WTC11 (cell line): ENCODE measurements at regions not wholly inside any gene's neighbourhood (a gene's known extent, or its start where the extent isn't known, plus 50 kb on each side); places are given as distances from the start of the nearest gene placed in this dataset.

Experiments
- ATAC-seq: fragments of 200-7000 bp; cut with Tn5 transposase; 2 replicates; pipeline ENCODE4 v1.10.0; 2021; ENCODE audit warnings: mild to moderate bottlenecking, moderate library complexity
- CTCF ChIA-PET: fragments of 300-600 bp; sonication (Branson Sonifier 250); formaldehyde crosslinking; loops from one replicate; lab custom pipeline; 2021; ENCODE audit warnings: antibody characterized with exemption; lab: Charles Lee
- POLR2A ChIA-PET: fragments of 350-600 bp; sonication (Branson Sonifier 250); formaldehyde crosslinking; loops from one replicate; lab custom pipeline; 2021; ENCODE audit warnings: antibody characterized with exemption; lab: Charles Lee
- DNase-seq: peaks from one replicate; pipeline ENCODE4 v3.0.0; 2021; ENCODE audit warnings: low spot score
- H3K27ac Mint-ChIP-seq: 2 replicates; pipeline ENCODE4 v1.8.0; 2021; ENCODE audit warnings: mixed read lengths
- H3K27me3 Mint-ChIP-seq: 2 replicates; pipeline ENCODE4 v1.8.0; 2021; ENCODE audit warnings: low read depth, mild to moderate bottlenecking, moderate library complexity, mixed read lengths
- H3K36me3 Mint-ChIP-seq: 2 replicates; pipeline ENCODE4 v1.8.0; 2021; ENCODE audit warnings: mixed read lengths
- H3K4me1 Mint-ChIP-seq: 2 replicates; pipeline ENCODE4 v1.8.0; 2022; ENCODE audit warnings: mixed read lengths
- H3K4me3 Mint-ChIP-seq: 2 replicates; pipeline ENCODE4 v1.8.0; 2021; ENCODE audit warnings: mild to moderate bottlenecking, moderate library complexity, mixed read lengths
- H3K9me3 Mint-ChIP-seq: 2 replicates; pipeline ENCODE4 v1.8.0; 2021; ENCODE audit warnings: mixed read lengths
- ARID4B ChIP-seq: sonication (generic); formaldehyde crosslinking; IDR thresholded peaks from 2 replicates; pipeline ENCODE4 v1.8.0; 2023; ENCODE audit warnings: missing genetic modification reagents, mild to moderate bottlenecking, borderline replicate concordance
- ATF3 ChIP-seq: sonication (generic); formaldehyde crosslinking; conservative IDR thresholded peaks from 2 replicates; pipeline ENCODE4 v1.8.1; 2022; ENCODE audit warnings: mild to moderate bottlenecking, missing genetic modification reagents
- CDX4 ChIP-seq: fragments of 250-450 bp; sonication (Bioruptor Pico); IDR thresholded peaks from 2 replicates; pipeline ENCODE4 v1.9.0; 2021; ENCODE audit warnings: moderate library complexity, mild to moderate bottlenecking, inconsistent platforms, borderline replicate concordance
- E2F1 ChIP-seq: sonication (generic); formaldehyde crosslinking; IDR thresholded peaks from 2 replicates; pipeline ENCODE4 v1.8.0; 2022; ENCODE audit warnings: mild to moderate bottlenecking, missing genetic modification reagents
- ETV6 ChIP-seq: sonication (generic); formaldehyde crosslinking; IDR thresholded peaks from 2 replicates; pipeline ENCODE4 v1.8.1; 2022; ENCODE audit warnings: mild to moderate bottlenecking, missing genetic modification reagents
- FOXJ3 ChIP-seq: sonication (generic); formaldehyde crosslinking; IDR thresholded peaks from 2 replicates; pipeline ENCODE4 v1.9.0; 2021; ENCODE audit warnings: missing genetic modification reagents, mild to moderate bottlenecking, borderline replicate concordance
- FOXK1 ChIP-seq: sonication (generic); formaldehyde crosslinking; IDR thresholded peaks from 2 replicates; pipeline ENCODE4 v1.8.0; 2022; ENCODE audit warnings: mild to moderate bottlenecking, moderate library complexity, missing genetic modification reagents
- HMGXB4 ChIP-seq: sonication (generic); formaldehyde crosslinking; IDR thresholded peaks from 2 replicates; pipeline ENCODE4 v1.8.1; 2023; ENCODE audit warnings: mild to moderate bottlenecking, moderate library complexity, missing genetic modification reagents
- PREB ChIP-seq: sonication (generic); formaldehyde crosslinking; IDR thresholded peaks from 2 replicates; pipeline ENCODE4 v1.8.1; 2022; ENCODE audit warnings: mild to moderate bottlenecking, missing genetic modification reagents, moderate library complexity, borderline replicate concordance
- RORB ChIP-seq: fragments of 250-450 bp; sonication (Bioruptor Pico); IDR thresholded peaks from 2 replicates; pipeline ENCODE4 v1.9.0; 2021; ENCODE audit warnings: mild to moderate bottlenecking
- SMAD3 ChIP-seq: sonication (generic); formaldehyde crosslinking; IDR thresholded peaks from 2 replicates; pipeline ENCODE4 v1.8.0; 2022; ENCODE audit warnings: missing genetic modification reagents, mild to moderate bottlenecking, borderline replicate concordance
- SOX15 ChIP-seq: fragments of 250-450 bp; sonication (Bioruptor Pico); IDR thresholded peaks from 2 replicates; pipeline ENCODE4 v1.9.0; 2021; ENCODE audit warnings: mild to moderate bottlenecking
- ZBTB21 ChIP-seq: sonication (generic); formaldehyde crosslinking; IDR thresholded peaks from 2 replicates; pipeline ENCODE4 v1.8.1; 2023; ENCODE audit warnings: mild to moderate bottlenecking, missing genetic modification reagents, borderline replicate concordance
- ZNF232 ChIP-seq: sonication (generic); formaldehyde crosslinking; IDR thresholded peaks from 2 replicates; pipeline ENCODE4 v1.8.0; 2022; ENCODE audit warnings: mild to moderate bottlenecking, missing genetic modification reagents
- ZNF281 ChIP-seq: sonication (generic); formaldehyde crosslinking; IDR thresholded peaks from 2 replicates; pipeline ENCODE4 v1.8.0; 2023; ENCODE audit warnings: mild to moderate bottlenecking, missing genetic modification reagents
- ZNF317 ChIP-seq: sonication (generic); formaldehyde crosslinking; IDR thresholded peaks from 2 replicates; pipeline ENCODE4 v1.8.1; 2023; ENCODE audit warnings: low read depth, mild to moderate bottlenecking, moderate library complexity, missing genetic modification reagents, borderline replicate concordance
- TF ChIP-seq, protein P1 (sequence below): sonication (generic); formaldehyde crosslinking; IDR thresholded peaks from 2 replicates; pipeline ENCODE4 v1.8.0; 2022; ENCODE audit warnings: mild to moderate bottlenecking, missing genetic modification reagents
- TF ChIP-seq, protein P2 (sequence below): sonication (generic); formaldehyde crosslinking; IDR thresholded peaks from 2 replicates; pipeline ENCODE4 v1.8.0; 2022; ENCODE audit warnings: mild to moderate bottlenecking, missing genetic modification reagents
- TF ChIP-seq, protein P3 (sequence below): fragments of 250-450 bp; sonication (Bioruptor Pico); IDR thresholded peaks from 2 replicates; pipeline ENCODE4 v1.9.0; 2021; ENCODE audit warnings: mild to moderate bottlenecking

DNA sequence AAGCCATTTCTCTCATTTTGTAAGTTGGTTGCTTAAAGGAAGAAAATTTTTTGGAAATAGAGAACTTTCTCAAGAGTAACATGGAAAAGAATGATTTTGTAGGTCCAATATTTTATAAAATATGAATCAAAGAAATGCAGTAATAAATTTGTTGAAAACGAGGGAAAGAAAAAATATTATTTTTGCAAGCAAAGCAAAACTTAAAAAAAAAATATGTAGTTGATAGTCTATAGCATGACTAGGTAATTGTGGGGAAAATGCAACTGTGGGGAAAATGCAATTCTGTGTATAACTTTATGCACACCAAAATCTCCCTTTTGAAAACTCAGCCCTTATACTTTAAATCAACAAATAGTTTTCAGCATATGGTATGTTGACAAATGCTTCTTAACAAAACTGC, 604.0 kb upstream of the AGTR1 start:
- no peak for TF ChIP-seq ZBTB21
- no peak for TF ChIP-seq SMAD3 (CRISPR knock-in tag)
- no peak for TF ChIP-seq PREB (CRISPR knock-in tag)
- no peak for TF ChIP-seq FOXK1 (CRISPR knock-in tag)
- TF ChIP-seq HMGXB4 (CRISPR knock-in tag) = no peak
- TF ChIP-seq, protein P1, sequence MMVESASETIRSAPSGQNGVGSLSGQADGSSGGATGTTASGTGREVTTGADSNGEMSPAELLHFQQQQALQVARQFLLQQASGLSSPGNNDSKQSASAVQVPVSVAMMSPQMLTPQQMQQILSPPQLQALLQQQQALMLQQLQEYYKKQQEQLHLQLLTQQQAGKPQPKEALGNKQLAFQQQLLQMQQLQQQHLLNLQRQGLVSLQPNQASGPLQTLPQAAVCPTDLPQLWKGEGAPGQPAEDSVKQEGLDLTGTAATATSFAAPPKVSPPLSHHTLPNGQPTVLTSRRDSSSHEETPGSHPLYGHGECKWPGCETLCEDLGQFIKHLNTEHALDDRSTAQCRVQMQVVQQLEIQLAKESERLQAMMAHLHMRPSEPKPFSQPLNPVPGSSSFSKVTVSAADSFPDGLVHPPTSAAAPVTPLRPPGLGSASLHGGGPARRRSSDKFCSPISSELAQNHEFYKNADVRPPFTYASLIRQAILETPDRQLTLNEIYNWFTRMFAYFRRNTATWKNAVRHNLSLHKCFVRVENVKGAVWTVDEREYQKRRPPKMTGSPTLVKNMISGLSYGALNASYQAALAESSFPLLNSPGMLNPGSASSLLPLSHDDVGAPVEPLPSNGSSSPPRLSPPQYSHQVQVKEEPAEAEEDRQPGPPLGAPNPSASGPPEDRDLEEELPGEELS = no peak
- TF ChIP-seq ETV6 (CRISPR knock-in tag) = no peak
- no peak for TF ChIP-seq ATF3
- TF ChIP-seq SOX15 (CRISPR knock-in tag) = no peak
- TF ChIP-seq ZNF317 = no peak
- TF ChIP-seq FOXJ3 (CRISPR knock-in tag) = no peak
- DNase-seq (no peak), ATAC-seq (no peak)
- no peaks in the 10 kb centered on the region for H3K9me3 Mint-ChIP-seq
- peaks cover 19% of the 10 kb centered on the region for H3K4me1 Mint-ChIP-seq
- no peak overlapping the region for H3K4me3 Mint-ChIP-seq
- no peaks in the 10 kb centered on the region for H3K27me3 Mint-ChIP-seq
- no peak overlapping the region for H3K27ac Mint-ChIP-seq
- POLR2A ChIA-PET = no interaction called here
- H3K36me3 Mint-ChIP-seq = no peaks in the 10 kb centered on the region
- CTCF ChIA-PET = interaction anchor here (1.1 kb wide), 1 partner anchor 9 kb away, joined by 3 read pairs; no protein-coding TSS in a partner anchor

DNA sequence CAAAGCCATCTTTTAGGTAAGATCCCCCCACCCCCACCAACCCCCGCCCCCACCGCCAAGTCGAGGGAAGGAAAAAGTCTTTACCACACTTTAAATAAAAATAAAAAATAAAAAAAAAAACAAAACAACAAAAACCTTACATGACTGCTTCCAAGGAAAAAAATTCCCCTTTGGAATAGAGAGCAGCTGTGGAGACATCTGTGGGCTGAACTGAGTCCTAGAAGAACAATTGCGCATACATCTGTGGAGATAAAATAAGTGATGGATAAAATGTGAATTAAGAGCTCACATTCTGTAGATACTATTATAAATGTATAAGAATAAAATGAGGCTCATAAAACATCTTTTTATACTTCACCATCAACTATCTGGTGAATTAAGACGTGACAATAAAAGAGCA, 601.7 kb upstream of the AGTR1 start:
- Mint-ChIP-seq H3K36me3 (no peaks in the 10 kb centered on the region), H3K4me1 (peaks cover 19% of the 10 kb centered on the region), H3K27me3 (no peaks in the 10 kb centered on the region), H3K27ac (no peak overlapping the region; the same call in 1 of the 2 replicates), H3K4me3 (no peak overlapping the region), H3K9me3 (no peaks in the 10 kb centered on the region)
- CTCF ChIA-PET = no interaction called here
- ATAC-seq = no peak
- POLR2A ChIA-PET = no interaction called here
- DNase-seq = no peak
- no peak for TF ChIP-seq CDX4 (CRISPR knock-in tag)
- no peak for TF ChIP-seq E2F1 (CRISPR knock-in tag)
- TF ChIP-seq, protein P2, sequence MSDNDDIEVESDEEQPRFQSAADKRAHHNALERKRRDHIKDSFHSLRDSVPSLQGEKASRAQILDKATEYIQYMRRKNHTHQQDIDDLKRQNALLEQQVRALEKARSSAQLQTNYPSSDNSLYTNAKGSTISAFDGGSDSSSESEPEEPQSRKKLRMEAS (CRISPR knock-in tag) = no peak
- TF ChIP-seq, protein P3, sequence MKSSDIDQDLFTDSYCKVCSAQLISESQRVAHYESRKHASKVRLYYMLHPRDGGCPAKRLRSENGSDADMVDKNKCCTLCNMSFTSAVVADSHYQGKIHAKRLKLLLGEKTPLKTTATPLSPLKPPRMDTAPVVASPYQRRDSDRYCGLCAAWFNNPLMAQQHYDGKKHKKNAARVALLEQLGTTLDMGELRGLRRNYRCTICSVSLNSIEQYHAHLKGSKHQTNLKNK = no peak
- TF ChIP-seq ZNF281 (CRISPR knock-in tag) = no peak
- no peak for TF ChIP-seq FOXK1 (CRISPR knock-in tag)
- no peak for TF ChIP-seq RORB (CRISPR knock-in tag)
- no peak for TF ChIP-seq ZNF232 (CRISPR knock-in tag)
- no peak for TF ChIP-seq ARID4B (CRISPR knock-in tag)
